Spleen (tissue), 7 donors: ENCODE measurements at regions not wholly inside any gene's neighbourhood (a gene's known extent, or its start where the extent isn't known, plus 50 kb on each side); places are given as distances from the start of the nearest gene placed in this dataset.

Experiments used
- CTCF ChIP-seq, 11 experiments: fragments of 200-600 bp in 7 of 11; fragments of 450-650 bp in 4 of 11; sonication (generic) in 4 of 11; IDR thresholded peaks in 8 of 11; conservative IDR thresholded peaks in 3 of 11; 1 replicate in 7 of 11; 2 replicates in 4 of 11; pipeline versions ENCODE4 v1.4.0 to v1.8.0; 2016 to 2021; ENCODE audit warnings: antibody characterized with exemption in 11 of 11, inconsistent platforms in 4 of 11, mild to moderate bottlenecking in 1 of 11
- POLR2A ChIP-seq, 3 donors: fragments of 450-650 bp; IDR thresholded peaks; one replicate each; pipeline ENCODE4 v1.5.1; 2017; ENCODE audit warnings: antibody characterized with exemption in 3 of 3, mild to moderate bottlenecking in 1 of 3
- POLR2AphosphoS5 ChIP-seq, 3 donors: sonication (generic); formaldehyde crosslinking; IDR thresholded peaks; one replicate each; pipeline ENCODE4 v1.5.1; 2017; ENCODE audit warnings: antibody characterized with exemption in 3 of 3
- donor health status: DM: no; HTN: no; CAD: no; lungs with moderate emphysema.
- donor health status: DM: no; HTN: no; CAD: no.
- donor health status: DM: no; HTN: no; CAD: no.

GRCh38 chr4:183029365-183029764, 69.7 kb upstream of the WWC2 start:
- TF ChIP-seq POLR2A (IDR thresholded peaks at IDR 0.05) (no peak), CTCF (IDR thresholded peaks at IDR 0.05 in 8 of 11, conservative IDR thresholded peaks at IDR 0.05 in 3 of 11) (no peak), POLR2AphosphoS5 (IDR thresholded peaks at IDR 0.05) (no peak)
